ENCODE measurements at regions not wholly inside any gene's neighbourhood (a gene's known extent, or its start where the extent isn't known, plus 50 kb on each side); places are given as distances from the start of the nearest gene placed in this dataset.
"Not testable (repeated sequence)": the region's sequence is repeated elsewhere in the genome, so short reads cannot be mapped to it uniquely, and the experiment has no call there.

GRCh38 chr2:118791483-118791882 is 56.0 kb downstream of the EN1 start:
- no peak for DNase-seq (ENCODE audit: low read depth)

GRCh38 chr2:118786746-118787145 is 60.7 kb downstream of the EN1 start:
- no peak for DNase-seq (ENCODE audit: low read depth)

- no peak for DNase-seq (ENCODE audit: low read depth)
Observed at GRCh38 chr2:118784860-118785259, 62.6 kb downstream of the EN1 start.

- no peak for DNase-seq (ENCODE audit: low read depth)
Observed at GRCh38 chr2:118779362-118779761, 68.1 kb downstream of the EN1 start.

GRCh38 chr2:118774458-118775133 is 72.9 kb downstream of the EN1 start:
- DNase-seq (ENCODE audit: low read depth), result no peak

- DNase-seq (ENCODE audit: low read depth), result no peak
Observed at GRCh38 chr2:118773826-118774225, 73.6 kb downstream of the EN1 start.

- no peak for DNase-seq (ENCODE audit: low read depth)
Observed at GRCh38 chr2:118772487-118773200, 74.8 kb downstream of the EN1 start.

- no peak for DNase-seq (ENCODE audit: low read depth)
Observed at GRCh38 chr2:118769707-118770400, 77.6 kb downstream of the EN1 start.

GRCh38 chr2:118766871-118767270 is 80.6 kb downstream of the EN1 start:
- no peak for DNase-seq (ENCODE audit: low read depth)

GRCh38 chr2:118764855-118765254 is 82.6 kb downstream of the EN1 start:
- no peak for DNase-seq (ENCODE audit: low read depth)

- DNase-seq (ENCODE audit: low read depth), result no peak
Observed at GRCh38 chr2:118763797-118764196, 83.7 kb downstream of the EN1 start.

- no peak for DNase-seq (ENCODE audit: low read depth)
Observed at GRCh38 chr2:118762290-118762689, 85.2 kb downstream of the EN1 start.

- no peak for DNase-seq (ENCODE audit: low read depth)
Observed at GRCh38 chr2:118761771-118762170, 85.7 kb downstream of the EN1 start.

- no peak for DNase-seq (ENCODE audit: low read depth)
Observed at GRCh38 chr2:118755901-118756300, 91.5 kb downstream of the EN1 start.

- no peak for DNase-seq (ENCODE audit: low read depth)
Observed at GRCh38 chr2:118755384-118755783, 92.1 kb downstream of the EN1 start.

- no peak for DNase-seq (ENCODE audit: low read depth)
Observed at GRCh38 chr2:118752762-118753429, 94.6 kb downstream of the EN1 start.

- no peak for DNase-seq (ENCODE audit: low read depth)
Observed at GRCh38 chr2:118750959-118751565, 96.4 kb downstream of the EN1 start.

GRCh38 chr2:118748245-118748885 is 99.1 kb downstream of the EN1 start:
- DNase-seq (ENCODE audit: low read depth), result no peak

GRCh38 chr2:118747637-118748036 is 99.8 kb downstream of the EN1 start:
- no peak for DNase-seq (ENCODE audit: low read depth)

GRCh38 chr2:118747066-118747465 is 100.4 kb downstream of the EN1 start:
- DNase-seq (ENCODE audit: low read depth), result no peak

GRCh38 chr2:118744682-118745181 is 102.7 kb downstream of the EN1 start:
- not testable (repeated sequence) for DNase-seq (ENCODE audit: low read depth)

Data from stimulated activated CD8-positive, alpha-beta memory T cell treated with anti-CD3 and anti-CD28 coated beads, Interleukin-4, amount 100 ng/mL, for 24 hours (primary cell).